IPS DF 19.7 (cell line): ENCODE measurements at regions not wholly inside any gene's neighbourhood (a gene's known extent, or its start where the extent isn't known, plus 50 kb on each side); places are given as distances from the start of the nearest gene placed in this dataset.
"Not testable (repeated sequence)": the region's sequence is repeated elsewhere in the genome, so short reads cannot be mapped to it uniquely, and the experiment has no call there.

Experiments
- DNase-seq: peaks from one replicate; pipeline ENCODE4 v3.0.0-alpha.2; 2013; ENCODE audit warnings: low read depth, low spot score

- not testable (repeated sequence) for DNase-seq
Observed at GRCh38 chr3:144620236-144620635, 648.6 kb downstream of the DIPK2A start.

- no peak for DNase-seq
Observed at GRCh38 chr3:144622845-144623244, 651.2 kb downstream of the DIPK2A start.

- DNase-seq, result no peak
Observed at GRCh38 chr3:144624656-144625055, 653.0 kb downstream of the DIPK2A start.

GRCh38 chr3:144626835-144627234 lies 655.2 kb downstream of the DIPK2A start:
- DNase-seq, result no peak

GRCh38 chr3:144629381-144629780 lies 657.8 kb downstream of the DIPK2A start:
- DNase-seq, result no peak

GRCh38 chr3:144636833-144637232 lies 665.2 kb downstream of the DIPK2A start:
- DNase-seq, result peak; percentile 12

- no peak for DNase-seq
Observed at GRCh38 chr3:144638009-144638408, 666.4 kb downstream of the DIPK2A start.

- DNase-seq, result no peak
Observed at GRCh38 chr3:144643771-144644198, 672.2 kb downstream of the DIPK2A start.

- DNase-seq, result peak; percentile 17
Observed at GRCh38 chr3:144645300-144645699, 673.7 kb downstream of the DIPK2A start.

GRCh38 chr3:144650380-144650779 lies 678.8 kb downstream of the DIPK2A start:
- no peak for DNase-seq

GRCh38 chr3:144652573-144652972 lies 681.0 kb downstream of the DIPK2A start:
- DNase-seq, result no peak

GRCh38 chr3:144655423-144655822 lies 683.8 kb downstream of the DIPK2A start:
- no peak for DNase-seq

GRCh38 chr3:144660186-144660585 lies 688.6 kb downstream of the DIPK2A start:
- DNase-seq, result no peak

GRCh38 chr3:144662729-144663128 lies 691.1 kb downstream of the DIPK2A start:
- no peak for DNase-seq

GRCh38 chr3:144663456-144664436 lies 692.1 kb downstream of the DIPK2A start:
- no peak for DNase-seq

GRCh38 chr3:144665567-144666053 lies 694.0 kb downstream of the DIPK2A start:
- DNase-seq, result no peak

- no peak for DNase-seq
Observed at GRCh38 chr3:144670571-144670970, 698.9 kb downstream of the DIPK2A start.

- no peak for DNase-seq
Observed at GRCh38 chr3:144677103-144677502, 705.5 kb downstream of the DIPK2A start.

- DNase-seq, result no peak
Observed at GRCh38 chr3:144683065-144683464, 711.4 kb downstream of the DIPK2A start.

- DNase-seq, result no peak
Observed at GRCh38 chr3:144687862-144688261, 716.2 kb downstream of the DIPK2A start.

GRCh38 chr3:144692488-144692887 lies 720.9 kb downstream of the DIPK2A start:
- DNase-seq, result no peak

GRCh38 chr3:144708437-144708836 lies 736.8 kb downstream of the DIPK2A start:
- DNase-seq, result no peak

GRCh38 chr3:144737281-144737680 lies 765.7 kb downstream of the DIPK2A start:
- DNase-seq, result no peak
